ENCODE measurements at regions not wholly inside any gene's neighbourhood (a gene's known extent, or its start where the extent isn't known, plus 50 kb on each side); places are given as distances from the start of the nearest gene placed in this dataset.
"Not testable (repeated sequence)": the region's sequence is repeated elsewhere in the genome, so short reads cannot be mapped to it uniquely, and the experiment has no call there.

GRCh38 chr3:72278349-72279067, 493.6 kb upstream of the PROK2 start:
- DNase-seq (ENCODE audit: low read depth, low spot score): no peak
- H3K27ac ChIP-seq: no peak overlapping the region

- no peak overlapping the region for H3K27ac ChIP-seq
- DNase-seq (ENCODE audit: low read depth, low spot score): no peak
These were observed 492.8 kb upstream of the PROK2 start for GRCh38 chr3:72277710-72278109.

GRCh38 chr3:72276806-72277205, 491.9 kb upstream of the PROK2 start:
- no peak for DNase-seq (ENCODE audit: low read depth, low spot score)

GRCh38 chr3:72275331-72275751, 490.4 kb upstream of the PROK2 start:
- H3K27ac ChIP-seq: no peak overlapping the region
- DNase-seq (ENCODE audit: low read depth, low spot score): no peak

More at GRCh38 chr3:72276806-72277205, 491.9 kb upstream of the PROK2 start:
- H3K27ac ChIP-seq: no peak overlapping the region

GRCh38 chr3:72274493-72275330, 489.8 kb upstream of the PROK2 start:
- DNase-seq (ENCODE audit: low read depth, low spot score): no peak
- no peak overlapping the region for H3K27ac ChIP-seq

GRCh38 chr3:72273615-72274014, 488.7 kb upstream of the PROK2 start:
- H3K27ac ChIP-seq: no peak overlapping the region
- DNase-seq (ENCODE audit: low read depth, low spot score): no peak

- no peak overlapping the region for H3K27ac ChIP-seq
- no peak for DNase-seq (ENCODE audit: low read depth, low spot score)
These were observed 487.4 kb upstream of the PROK2 start for GRCh38 chr3:72272356-72272755.

- DNase-seq (ENCODE audit: low read depth, low spot score): no peak
- H3K27ac ChIP-seq: no peak overlapping the region
These were observed 487.0 kb upstream of the PROK2 start for GRCh38 chr3:72271923-72272322.

GRCh38 chr3:72271216-72271615, 486.3 kb upstream of the PROK2 start:
- no peak overlapping the region for H3K27ac ChIP-seq
- no peak for DNase-seq (ENCODE audit: low read depth, low spot score)

GRCh38 chr3:72270730-72271129, 485.8 kb upstream of the PROK2 start:
- no peak overlapping the region for H3K27ac ChIP-seq
- no peak for DNase-seq (ENCODE audit: low read depth, low spot score)

GRCh38 chr3:72270072-72270681, 485.2 kb upstream of the PROK2 start:
- peak; percentile 41 for DNase-seq (ENCODE audit: low read depth, low spot score)
- H3K27ac ChIP-seq: no peak overlapping the region

GRCh38 chr3:72269475-72269874, 484.5 kb upstream of the PROK2 start:
- no peak for DNase-seq (ENCODE audit: low read depth, low spot score)
- no peak overlapping the region for H3K27ac ChIP-seq

- DNase-seq (ENCODE audit: low read depth, low spot score); H3K27ac ChIP-seq: not testable (repeated sequence)
These were observed 482.1 kb upstream of the PROK2 start for GRCh38 chr3:72266921-72267524.

- no peak for DNase-seq (ENCODE audit: low read depth, low spot score)
These were observed 481.0 kb upstream of the PROK2 start for GRCh38 chr3:72266016-72266370.

GRCh38 chr3:72265256-72266015, 480.5 kb upstream of the PROK2 start:
- H3K27ac ChIP-seq: no peak overlapping the region
- no peak for DNase-seq (ENCODE audit: low read depth, low spot score)

More at GRCh38 chr3:72266016-72266370, 481.0 kb upstream of the PROK2 start:
- H3K27ac ChIP-seq: no peak overlapping the region

- DNase-seq (ENCODE audit: low read depth, low spot score): no peak
- no peak overlapping the region for H3K27ac ChIP-seq
These were observed 478.5 kb upstream of the PROK2 start for GRCh38 chr3:72263223-72263990.

GRCh38 chr3:72262736-72263135, 477.8 kb upstream of the PROK2 start:
- H3K27ac ChIP-seq: no peak overlapping the region
- DNase-seq (ENCODE audit: low read depth, low spot score): no peak

- DNase-seq (ENCODE audit: low read depth, low spot score): no peak
- no peak overlapping the region for H3K27ac ChIP-seq
These were observed 476.9 kb upstream of the PROK2 start for GRCh38 chr3:72261566-72262564.
